ENCODE measurements at regions not wholly inside any gene's neighbourhood (a gene's known extent, or its start where the extent isn't known, plus 50 kb on each side); places are given as distances from the start of the nearest gene placed in this dataset.

DNA sequence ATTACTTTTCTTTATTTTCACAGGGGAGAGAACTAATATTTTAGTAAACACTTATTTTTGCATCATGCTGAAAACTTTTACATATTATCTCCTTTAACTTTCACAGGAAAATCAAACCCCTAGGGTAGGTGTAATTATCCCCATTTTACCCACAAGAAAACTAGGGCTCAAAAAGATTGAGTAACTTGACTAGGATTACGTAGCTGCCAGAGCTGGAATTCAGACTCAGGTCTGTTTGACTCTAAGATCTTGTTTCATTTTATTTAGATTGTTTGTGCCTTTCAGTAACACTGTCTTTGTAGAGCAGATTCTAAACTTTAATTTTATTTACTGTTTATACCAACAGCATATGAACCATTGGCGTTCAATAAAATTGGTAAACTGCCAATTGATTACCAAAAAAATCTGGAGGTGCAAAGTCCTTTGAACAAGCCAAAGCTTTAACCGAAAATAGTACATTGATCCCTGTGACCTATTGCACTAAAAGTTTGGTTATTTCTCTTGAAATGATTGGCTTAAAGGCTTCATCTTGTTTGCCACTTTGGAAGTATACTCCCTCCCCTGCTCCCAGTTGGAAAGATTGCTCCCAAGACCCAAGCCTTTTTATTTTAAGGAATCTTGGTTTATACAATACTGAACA is 71.0 kb upstream of the WDR26 start:
- TF ChIP-seq EZH2 (IDR thresholded peaks at IDR 0.05; ENCODE audit: borderline replicate concordance, control insufficient read depth, low read depth, low read length) (no peak), TAF1 (IDR thresholded peaks at IDR 0.05; ENCODE audit: borderline replicate concordance, low read depth, low read length) (no peak), POLR2A (IDR thresholded peaks at IDR 0.05; ENCODE audit: low read depth, low read length) (no peak), CHD2 (IDR thresholded peaks at IDR 0.05; ENCODE audit: borderline replicate concordance, low read depth, low read length) (no peak), RFX5 (IDR thresholded peaks at IDR 0.05; ENCODE audit: low read depth, low read length) (no peak), CBX5 (IDR thresholded peaks at IDR 0.05; ENCODE audit: low read depth) (no peak)
- TF ChIP-seq, protein P1, sequence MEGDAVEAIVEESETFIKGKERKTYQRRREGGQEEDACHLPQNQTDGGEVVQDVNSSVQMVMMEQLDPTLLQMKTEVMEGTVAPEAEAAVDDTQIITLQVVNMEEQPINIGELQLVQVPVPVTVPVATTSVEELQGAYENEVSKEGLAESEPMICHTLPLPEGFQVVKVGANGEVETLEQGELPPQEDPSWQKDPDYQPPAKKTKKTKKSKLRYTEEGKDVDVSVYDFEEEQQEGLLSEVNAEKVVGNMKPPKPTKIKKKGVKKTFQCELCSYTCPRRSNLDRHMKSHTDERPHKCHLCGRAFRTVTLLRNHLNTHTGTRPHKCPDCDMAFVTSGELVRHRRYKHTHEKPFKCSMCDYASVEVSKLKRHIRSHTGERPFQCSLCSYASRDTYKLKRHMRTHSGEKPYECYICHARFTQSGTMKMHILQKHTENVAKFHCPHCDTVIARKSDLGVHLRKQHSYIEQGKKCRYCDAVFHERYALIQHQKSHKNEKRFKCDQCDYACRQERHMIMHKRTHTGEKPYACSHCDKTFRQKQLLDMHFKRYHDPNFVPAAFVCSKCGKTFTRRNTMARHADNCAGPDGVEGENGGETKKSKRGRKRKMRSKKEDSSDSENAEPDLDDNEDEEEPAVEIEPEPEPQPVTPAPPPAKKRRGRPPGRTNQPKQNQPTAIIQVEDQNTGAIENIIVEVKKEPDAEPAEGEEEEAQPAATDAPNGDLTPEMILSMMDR (IDR thresholded peaks at IDR 0.05 in 2 of 3, conservative IDR thresholded peaks at IDR 0.05 in 1 of 3; ENCODE audit: control insufficient read depth in 2 of 3, extremely low read depth in 1 of 3, insufficient read depth in 1 of 3, low read depth in 3 of 3, low read length in 3 of 3) = no peak

Data from GM12878 (cell line).